K562 (cell line): ENCODE measurements at regions not wholly inside any gene's neighbourhood (a gene's known extent, or its start where the extent isn't known, plus 50 kb on each side); places are given as distances from the start of the nearest gene placed in this dataset.

Experiments used
- CHD4 ChIP-seq: fragments of 200-600 bp; sonication (generic); IDR thresholded peaks from 3 replicates; pipeline ENCODE4 v1.6.1; 2012; ENCODE audit warnings: low read depth, mild to moderate bottlenecking, mixed read lengths, low read length, inconsistent platforms; ENCODE audit not compliant: insufficient read depth, insufficient replicate concordance, poor library complexity, severe bottlenecking
- ZBTB1 ChIP-seq: sonication (generic); formaldehyde crosslinking; IDR thresholded peaks from 2 replicates; pipeline ENCODE4 v1.8.1; 2023; ENCODE audit warnings: missing genetic modification reagents, low read depth, mild to moderate bottlenecking, borderline replicate concordance

GRCh38 chr1:181413836-181414235, 69.5 kb upstream of the CACNA1E start:
- TF ChIP-seq ZBTB1 (CRISPR knock-in tag) (no peak), CHD4 (no peak)
